DLD1 (cell line): ENCODE measurements at regions not wholly inside any gene's neighbourhood (a gene's known extent, or its start where the extent isn't known, plus 50 kb on each side); places are given as distances from the start of the nearest gene placed in this dataset.

Experiments used
- in situ Hi-C: cut with HindIII; loops from 2 replicates; pipeline ENCODE4 v1.10.0; 2017; ENCODE audit warnings: low sequenced_read_pairs

DNA sequence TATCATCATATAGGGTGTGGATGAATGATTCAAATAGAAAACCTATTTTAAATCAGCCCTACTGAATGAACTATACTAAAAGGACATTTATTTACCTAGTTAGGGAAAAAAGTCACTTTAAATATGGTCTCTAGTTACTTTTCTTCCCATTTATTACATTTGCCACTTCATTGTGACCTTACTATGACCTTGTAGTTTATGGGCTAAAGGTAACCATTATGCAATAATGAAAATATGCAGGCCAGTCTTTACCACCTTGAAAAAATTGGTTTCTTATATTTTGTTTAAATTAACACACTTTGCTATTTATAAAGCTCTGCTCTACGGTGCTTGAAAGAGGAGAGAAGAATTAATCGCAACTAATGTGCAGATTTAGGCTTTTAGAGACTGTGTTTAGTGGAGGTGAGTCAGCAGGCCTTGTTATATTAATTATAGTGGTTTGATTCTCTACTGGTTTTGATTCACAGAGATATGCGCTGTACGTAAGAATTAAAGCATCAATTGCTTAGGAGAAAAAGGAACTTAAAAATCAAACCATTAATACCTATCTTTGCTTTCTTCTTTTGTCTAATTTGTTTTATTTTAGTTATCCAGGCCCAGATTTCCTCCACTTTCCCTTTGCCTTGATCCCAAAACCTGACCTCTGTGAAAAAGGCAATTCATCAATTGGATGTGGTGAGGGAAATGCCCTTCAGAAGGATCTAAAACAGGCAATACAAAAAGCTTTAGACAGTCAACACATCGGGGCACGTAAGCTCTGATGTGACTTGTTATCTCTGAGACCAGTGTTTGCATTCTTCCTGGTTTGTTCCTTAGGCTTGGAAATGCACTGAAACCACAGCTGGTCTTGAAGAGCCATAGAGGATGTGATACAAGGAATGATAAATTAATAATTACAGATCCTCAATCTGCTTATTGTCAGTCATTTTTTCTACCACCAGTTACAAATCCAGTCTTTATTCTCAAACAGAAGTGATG lies 141.2 kb upstream of the HDAC9 start:
- in situ Hi-C loops: loop anchor here (25.0 kb wide), 1 partner anchor 208 kb away; no protein-coding TSS in a partner anchor

DNA sequence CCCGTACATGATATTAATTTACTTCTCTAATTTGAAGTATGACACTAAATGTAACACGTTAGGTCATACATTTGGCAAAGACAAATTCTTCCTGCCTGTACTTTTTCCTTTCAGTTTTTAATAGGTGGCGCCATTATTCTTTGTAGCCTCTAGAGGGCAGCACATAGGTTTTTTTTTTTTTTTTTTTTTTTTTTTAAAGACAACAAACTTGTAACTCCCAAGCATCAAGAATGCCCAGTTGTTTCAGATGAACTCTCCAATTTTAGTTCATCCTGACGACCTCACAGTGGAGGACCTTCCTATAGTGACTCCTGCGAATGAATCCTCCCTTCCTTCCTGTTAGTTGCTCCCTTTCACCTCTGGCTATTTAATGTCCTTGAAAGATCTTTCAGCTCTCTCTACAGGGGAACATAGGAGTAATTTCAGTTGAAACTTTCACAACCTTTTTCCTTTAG lies 139.3 kb upstream of the HDAC9 start:
- in situ Hi-C loops: loop anchor here (25.0 kb wide), 1 partner anchor 206 kb away; no protein-coding TSS in a partner anchor

DNA sequence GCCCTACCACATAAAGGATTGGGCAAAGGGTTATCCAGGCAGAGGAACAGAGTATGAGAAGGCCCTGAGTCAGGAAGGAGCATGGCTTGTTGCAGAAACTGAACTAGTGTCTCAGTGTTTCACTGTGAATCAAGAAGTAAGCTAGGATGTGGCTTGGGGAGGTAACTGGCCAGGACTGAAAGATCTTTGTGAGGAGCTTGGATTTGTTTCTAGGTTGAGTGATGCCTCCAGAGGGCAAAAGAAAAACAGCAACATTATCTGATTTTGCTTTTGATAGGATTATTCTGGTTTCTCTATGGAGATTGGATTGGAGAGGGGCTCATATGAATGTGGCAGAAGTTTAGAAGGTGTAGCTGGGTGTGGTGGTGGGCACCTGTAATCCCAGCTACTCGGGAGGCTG lies 137.9 kb upstream of the HDAC9 start:
- in situ Hi-C loops: loop anchor here (25.0 kb wide), 1 partner anchor 205 kb away; no protein-coding TSS in a partner anchor

DNA sequence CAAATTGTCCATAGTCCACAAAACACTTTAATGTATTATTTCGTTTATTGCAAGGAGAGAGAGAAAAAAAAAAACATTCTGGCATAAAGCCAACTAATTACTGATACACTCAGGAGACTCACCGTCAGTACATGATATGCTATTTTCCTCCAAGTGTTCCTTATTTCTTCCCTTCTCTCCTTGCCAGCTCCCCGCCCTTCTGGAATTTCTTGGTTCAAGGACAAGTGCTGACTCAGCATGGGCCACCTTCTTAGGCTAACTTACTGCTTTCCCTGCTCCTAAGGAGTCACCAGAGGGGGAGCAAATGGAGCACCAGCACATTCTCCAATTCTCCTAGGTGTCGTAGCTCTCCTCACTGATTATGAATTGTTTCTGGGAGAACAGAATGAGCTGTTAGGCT lies 133.8 kb upstream of the HDAC9 start:
- in situ Hi-C loops: loop anchor here (25.0 kb wide), 1 partner anchor 201 kb away; no protein-coding TSS in a partner anchor

DNA sequence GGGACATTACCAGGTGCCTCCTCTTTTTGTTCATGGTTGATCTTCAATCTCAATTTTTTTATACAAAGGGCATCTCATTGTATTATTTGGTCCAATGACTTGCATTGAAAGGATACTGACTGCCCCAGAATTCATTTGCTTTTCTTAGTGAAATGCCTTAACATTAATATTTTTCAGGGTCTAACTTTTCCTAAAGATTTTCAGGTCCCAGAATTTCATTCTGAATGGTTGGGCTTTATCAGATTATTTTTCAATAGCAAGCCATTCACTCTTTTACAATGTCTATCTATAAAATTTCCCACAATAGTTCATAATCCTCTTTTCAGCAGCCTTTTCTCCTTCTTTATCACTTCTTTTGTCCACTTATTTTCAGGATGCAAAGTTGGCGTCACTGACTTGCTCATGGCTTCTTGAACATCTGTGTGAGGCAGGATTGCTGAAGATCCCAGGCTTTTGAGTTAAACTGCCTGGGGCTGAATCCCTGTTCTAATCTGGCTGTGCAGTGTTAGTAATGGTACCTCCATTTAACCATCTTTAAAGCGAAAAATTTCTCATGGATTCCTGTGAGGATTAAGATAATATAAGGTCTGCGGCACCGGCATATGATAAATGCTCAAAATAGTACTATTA lies 131.7 kb upstream of the HDAC9 start:
- in situ Hi-C loops: loop anchor here (25.0 kb wide), 1 partner anchor 198 kb away; no protein-coding TSS in a partner anchor

DNA sequence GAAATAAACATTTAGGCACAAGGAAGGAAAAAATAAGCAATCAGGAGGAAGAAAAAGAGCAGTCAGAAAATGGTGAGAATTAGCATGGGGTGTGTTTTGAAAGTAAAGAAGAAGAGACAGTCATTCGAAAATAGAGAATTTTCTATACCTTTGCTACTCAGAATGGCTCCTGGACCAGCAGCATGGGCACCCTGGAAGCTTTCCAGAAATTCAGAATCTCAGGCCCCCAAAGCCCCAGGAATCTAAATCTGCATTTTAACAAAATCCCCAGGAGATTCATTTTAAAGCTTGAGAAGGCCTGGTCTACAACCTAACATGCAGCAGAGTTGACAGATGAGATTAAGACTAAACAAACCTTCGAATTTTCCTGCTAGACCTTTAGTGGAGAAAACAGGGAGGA lies 131.2 kb upstream of the HDAC9 start:
- in situ Hi-C loops: loop anchor here (25.0 kb wide), 1 partner anchor 198 kb away; no protein-coding TSS in a partner anchor

DNA sequence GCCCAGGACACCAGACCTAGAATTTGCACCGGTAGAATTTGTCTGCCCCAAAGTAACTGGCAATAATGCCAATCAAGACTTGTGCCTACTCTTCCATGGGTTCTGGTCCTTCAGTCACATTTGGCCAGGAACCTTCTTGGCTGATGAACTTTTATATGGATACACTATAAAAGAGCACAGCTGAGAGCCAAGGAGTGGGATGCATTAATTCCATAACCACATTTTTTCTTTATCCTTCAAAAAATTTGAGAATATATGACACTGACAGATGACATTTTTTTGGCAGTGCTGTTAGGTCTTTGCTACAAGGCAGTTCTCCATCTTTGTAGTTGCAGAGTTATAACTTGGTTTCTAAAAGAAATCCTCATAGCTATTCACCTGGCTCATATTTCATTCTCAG lies 129.2 kb upstream of the HDAC9 start:
- in situ Hi-C loops: loop anchor here (25.0 kb wide), 1 partner anchor 196 kb away; no protein-coding TSS in a partner anchor

DNA sequence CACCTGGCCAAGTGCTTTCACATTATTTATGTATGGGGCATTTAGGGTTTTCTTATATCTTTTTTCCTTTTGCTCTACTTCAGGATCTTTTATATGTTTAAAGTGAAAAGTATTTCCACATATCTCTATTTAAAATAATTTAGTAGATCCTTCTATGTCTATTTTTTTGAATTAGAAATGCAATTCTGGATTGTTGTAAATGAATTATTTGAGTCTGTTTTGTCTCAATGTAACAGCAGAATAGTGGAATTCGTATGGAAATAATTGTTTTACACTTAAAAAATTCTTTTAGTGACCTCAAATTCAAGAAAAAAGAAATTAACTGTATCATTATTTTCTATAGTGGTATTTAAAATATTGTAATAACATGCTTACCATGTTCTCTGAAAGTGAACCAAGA lies 126.5 kb upstream of the HDAC9 start:
- in situ Hi-C loops: loop anchor here (25.0 kb wide), 1 partner anchor 193 kb away; no protein-coding TSS in a partner anchor

DNA sequence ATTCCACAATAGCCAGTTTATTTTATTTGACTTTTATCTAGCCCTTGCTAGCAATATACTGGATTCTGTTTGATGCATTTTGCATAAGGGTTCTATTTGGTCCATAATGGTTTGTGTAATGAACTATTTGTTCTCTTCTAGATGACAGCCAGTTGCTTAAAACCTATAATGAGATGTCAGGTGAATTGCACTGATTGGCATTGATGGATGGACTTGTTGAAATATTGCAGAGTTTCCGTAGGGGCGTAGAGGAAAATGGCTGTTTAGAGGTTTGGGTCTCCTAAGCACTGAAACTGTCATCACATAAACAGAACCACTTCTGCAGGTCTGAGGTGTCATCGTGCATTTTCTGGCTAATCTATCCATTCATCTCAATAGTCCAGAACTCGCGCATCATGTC lies 124.9 kb upstream of the HDAC9 start:
- in situ Hi-C loops: loop anchor here (25.0 kb wide), 1 partner anchor 192 kb away; no protein-coding TSS in a partner anchor

DNA sequence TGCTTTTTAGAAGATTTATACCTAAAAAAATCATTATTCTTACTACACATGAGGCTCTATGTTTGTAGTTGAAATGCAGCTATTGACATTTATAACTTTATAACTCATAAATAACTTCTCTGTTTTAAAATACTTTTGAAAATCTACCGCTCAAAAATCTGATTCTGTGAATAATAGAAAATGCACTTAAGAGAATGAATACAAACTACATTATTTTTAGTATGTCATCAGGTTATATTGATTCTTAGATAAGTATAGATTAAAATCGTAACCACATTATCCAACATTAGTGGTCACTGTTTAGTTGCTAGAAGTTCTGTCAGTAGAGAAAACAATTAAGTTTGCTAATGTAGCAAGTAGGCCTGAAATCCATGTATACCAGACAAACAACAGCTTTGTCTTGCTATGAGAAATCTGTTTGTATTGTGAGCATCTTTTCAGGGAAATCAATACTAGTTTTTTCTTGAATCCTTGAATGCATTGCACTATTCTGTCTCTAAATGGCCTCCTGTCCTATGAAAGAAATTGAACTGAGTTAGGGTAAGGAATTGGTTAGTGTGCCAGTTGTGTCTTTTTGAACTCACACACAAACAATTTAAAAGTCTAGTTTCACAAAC lies 116.5 kb upstream of the HDAC9 start:
- in situ Hi-C loops: no loop called here

DNA sequence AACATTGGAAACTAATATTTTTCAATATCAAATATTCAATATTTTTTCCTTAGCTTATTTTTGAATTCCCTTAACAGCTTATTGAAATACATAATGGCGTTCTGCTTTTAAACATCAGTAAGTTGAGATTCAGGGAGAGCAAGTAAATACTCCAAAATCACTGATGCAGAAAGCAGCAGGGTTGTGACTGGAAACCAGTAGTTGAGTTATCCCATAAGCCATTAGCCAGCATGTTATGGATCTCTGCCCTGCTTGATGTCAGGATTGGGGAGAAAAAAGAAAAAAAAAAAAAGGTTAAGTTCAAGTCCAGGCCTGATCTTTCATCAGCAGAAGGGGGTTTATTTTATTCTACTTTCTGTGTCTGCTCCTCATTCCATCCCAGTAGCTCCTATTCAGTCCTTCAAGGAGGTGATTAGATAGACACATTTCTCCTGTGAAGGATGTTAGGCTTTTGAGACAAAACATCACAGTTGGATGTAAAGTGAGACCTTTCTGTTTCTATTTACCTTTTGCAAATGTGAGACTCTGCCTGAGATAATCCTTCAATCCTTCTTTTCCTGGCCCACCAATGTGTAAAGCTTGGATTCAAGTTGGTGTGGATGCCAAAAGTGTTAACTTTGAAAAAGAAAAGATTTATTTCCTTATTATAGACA lies 110.9 kb upstream of the HDAC9 start:
- in situ Hi-C loops: no loop called here

DNA sequence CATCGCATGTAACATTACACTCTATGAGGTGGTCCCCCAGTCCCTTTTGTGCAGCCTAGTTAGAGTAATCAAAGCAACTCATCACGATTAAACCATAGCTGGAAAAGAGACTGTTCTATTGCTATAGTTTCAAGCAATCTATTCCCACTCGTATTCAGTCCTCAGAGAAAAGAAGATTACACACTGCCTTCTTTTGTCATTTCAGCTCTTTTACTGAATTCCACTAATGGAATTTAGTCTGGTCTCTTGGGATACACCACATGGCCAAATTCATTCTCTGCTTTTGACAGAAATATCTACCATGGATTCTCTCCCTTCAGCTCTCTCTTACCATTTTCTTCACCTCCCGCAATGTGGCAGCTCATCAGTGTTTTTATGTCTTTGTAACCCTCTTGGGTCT lies 108.9 kb upstream of the HDAC9 start:
- in situ Hi-C loops: no loop called here

DNA sequence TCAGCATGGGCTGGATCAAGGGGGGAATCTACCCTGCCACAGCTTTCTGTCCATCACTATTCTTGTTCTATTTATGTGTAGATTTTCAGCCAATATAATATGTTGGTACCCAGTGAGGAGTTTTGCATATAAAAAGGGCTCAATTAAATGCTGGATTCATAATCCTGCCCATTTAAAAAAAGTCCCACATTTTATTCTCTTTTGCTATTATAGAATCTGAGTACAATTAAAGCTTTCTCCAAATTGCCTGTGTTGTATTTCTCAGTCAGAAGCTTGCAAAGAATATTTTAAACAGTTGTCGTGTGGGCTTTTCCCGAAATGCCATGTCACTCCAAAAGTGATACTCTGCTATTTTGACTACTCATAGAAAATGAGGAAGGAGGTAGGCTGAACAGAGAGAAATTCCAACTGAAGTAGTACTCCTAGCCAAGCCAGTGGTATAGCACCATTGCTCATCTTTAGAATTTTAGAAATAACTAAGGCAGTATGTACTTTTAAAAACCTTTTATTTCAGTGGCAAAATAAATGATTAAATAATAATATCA lies 108.3 kb upstream of the HDAC9 start:
- in situ Hi-C loops: no loop called here

DNA sequence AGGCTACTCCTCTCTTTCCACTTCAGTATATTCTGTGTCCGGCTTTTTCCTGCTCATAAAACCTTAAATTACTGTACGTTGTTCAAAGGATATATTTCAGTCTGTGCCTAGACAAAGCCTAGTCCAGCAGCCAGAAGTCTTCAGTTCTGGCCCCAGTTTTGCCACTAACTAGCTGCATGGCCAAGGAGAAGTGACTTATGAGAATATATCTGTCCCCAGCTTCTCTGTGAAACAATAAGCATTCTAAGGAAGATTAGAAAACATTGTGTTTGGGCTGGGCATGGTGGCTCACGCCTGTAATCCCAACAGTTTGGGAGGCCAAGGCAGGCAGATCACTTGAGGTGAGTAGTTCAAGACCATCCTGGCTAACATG lies 105.0 kb upstream of the HDAC9 start:
- in situ Hi-C loops: no loop called here

DNA sequence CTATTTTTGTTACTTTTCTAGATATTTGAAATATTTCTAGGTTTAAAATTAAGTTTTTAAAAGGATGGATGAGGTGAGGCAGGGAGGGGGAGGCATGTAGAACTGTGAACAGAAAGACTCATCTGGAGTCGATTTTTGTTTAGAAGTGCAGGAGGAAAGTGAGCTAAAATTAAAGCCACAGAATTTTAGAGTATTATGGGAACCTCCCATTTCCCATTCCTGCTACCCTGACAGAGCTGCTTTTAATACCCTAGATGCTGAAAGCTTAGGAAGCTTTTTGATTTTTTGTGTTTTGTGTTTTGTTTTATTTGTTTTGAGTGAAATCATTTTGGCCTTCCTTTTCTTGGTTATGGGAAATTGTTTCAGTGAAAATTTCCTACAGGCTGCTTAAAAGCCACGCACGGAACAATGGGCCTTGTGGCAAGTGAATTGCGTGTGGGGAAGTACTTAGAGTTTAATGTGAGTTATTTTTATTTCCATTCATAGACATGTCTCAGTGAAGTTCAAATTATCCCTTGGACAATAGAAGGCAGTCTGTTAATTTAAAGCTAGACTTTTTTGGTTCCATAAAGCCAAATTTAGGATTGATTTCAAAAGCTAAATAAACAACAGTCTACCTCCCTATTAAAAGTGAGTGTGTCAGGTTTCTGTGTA lies 102.0 kb upstream of the HDAC9 start:
- in situ Hi-C loops: no loop called here

DNA sequence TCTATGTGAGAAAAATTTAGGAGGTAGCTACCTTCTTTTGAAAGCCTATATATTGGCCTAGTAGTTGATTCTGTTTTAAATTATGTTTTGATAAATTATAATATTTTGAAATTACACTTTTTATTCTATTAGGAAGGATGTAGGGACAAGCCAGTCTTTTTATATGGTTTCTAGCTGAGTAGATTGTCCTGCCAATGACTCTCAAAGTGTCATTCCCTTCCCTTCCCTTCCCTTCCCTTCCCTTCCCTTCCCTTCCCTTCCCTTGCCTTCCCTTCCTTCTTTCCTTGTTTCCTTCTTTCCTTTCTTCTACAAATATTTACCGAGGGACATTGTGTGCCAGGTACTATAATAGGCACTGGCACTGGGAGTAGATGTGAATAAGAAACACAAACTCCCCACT lies 99.7 kb upstream of the HDAC9 start:
- in situ Hi-C loops: no loop called here

DNA sequence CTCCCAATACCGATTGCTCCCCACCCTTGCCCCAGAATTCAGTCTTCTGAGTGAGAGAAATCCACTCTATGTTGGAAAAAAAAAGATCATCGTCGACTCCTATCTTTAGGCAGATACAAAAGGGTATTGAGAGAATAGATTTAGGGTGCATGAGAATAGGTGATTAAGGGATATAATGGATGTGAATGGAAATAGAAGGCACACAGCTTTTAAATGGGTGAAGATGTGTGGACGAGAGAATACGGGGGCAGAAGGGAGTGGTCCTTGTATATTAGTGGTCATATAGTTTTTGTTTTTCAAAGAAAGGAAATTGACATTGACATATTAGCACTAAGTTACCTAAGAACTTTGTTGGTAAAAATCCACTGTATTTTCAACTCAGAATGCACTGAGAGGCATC lies 98.6 kb upstream of the HDAC9 start:
- in situ Hi-C loops: no loop called here

DNA sequence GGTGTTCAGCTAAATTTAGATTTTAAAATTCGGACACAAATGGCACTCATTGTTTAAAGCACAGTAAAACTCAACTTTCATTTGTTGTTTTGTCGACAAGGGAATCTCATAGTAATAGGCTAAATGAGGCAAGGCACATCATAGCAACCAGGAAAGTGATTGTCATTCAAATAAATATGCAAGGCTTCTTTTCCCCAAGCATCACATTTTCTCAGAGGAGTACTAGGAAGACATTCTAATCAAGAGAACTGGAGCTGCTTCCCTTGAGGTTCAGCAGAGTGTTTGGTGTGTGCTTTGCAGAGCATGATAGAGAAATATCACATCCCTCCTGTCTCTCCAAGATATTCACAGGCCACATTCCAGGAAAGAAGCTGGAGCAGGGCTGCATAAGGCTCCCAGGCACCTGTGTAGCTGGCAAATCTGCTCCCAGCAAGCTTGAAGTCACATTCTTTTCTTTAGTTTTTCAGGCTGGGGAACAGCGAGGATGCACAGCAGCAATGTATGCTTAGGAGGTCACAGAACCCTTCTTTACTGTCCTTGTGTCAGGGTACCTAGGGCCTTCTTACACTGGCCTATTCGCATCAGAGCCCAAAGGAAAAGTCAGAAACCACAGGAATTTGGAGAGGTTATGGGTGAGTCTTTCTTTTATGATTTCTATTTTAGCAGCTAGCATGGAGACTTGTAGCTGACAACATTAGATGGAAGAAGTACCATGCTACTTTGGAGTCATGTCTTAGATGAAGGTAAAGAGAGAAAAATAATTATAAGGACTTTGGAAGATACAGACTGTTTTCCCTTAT lies 95.9 kb upstream of the HDAC9 start:
- in situ Hi-C loops: no loop called here

DNA sequence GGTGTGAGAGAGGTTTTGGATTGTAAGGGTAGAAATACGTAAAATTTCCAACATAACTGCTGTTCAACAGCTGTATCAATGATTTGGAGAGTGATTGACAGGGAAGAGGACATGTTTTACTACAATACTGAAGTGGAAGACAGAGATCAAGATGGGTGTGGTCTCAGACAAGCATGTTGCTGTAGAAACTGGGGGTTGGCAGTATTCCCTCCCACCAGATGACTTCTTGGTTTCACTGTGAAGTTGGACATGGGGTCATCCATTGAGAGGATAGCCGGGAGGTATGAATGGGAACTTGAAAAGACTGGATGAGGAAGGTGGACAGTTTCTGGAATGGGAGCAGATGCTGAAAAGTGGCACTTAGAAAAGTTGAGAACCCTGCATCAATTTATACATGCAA lies 95.3 kb upstream of the HDAC9 start:
- in situ Hi-C loops: no loop called here
